ENCODE measurements at regions not wholly inside any gene's neighbourhood (a gene's known extent, or its start where the extent isn't known, plus 50 kb on each side); places are given as distances from the start of the nearest gene placed in this dataset.

GRCh38 chr4:138964716-138965426, 50.7 kb upstream of the NOCT start:
- FAIRE-seq (no peak), DNase-seq (ENCODE audit: low spot score) (no peak)

GRCh38 chr4:138963412-138963811, 52.2 kb upstream of the NOCT start:
- DNase-seq (ENCODE audit: low spot score) (no peak), FAIRE-seq (no peak)

GRCh38 chr4:138961664-138962063, 53.9 kb upstream of the NOCT start:
- no peak for FAIRE-seq
- no peak for DNase-seq (ENCODE audit: low spot score)

GRCh38 chr4:138961129-138961528, 54.5 kb upstream of the NOCT start:
- DNase-seq (ENCODE audit: low spot score) = no peak

GRCh38 chr4:138960175-138960710, 55.3 kb upstream of the NOCT start:
- FAIRE-seq (no peak), DNase-seq (ENCODE audit: low spot score) (no peak)

More at GRCh38 chr4:138961129-138961528, 54.5 kb upstream of the NOCT start:
- no peak for FAIRE-seq

- FAIRE-seq (no peak), DNase-seq (ENCODE audit: low spot score) (no peak)
Observed at GRCh38 chr4:138959097-138959815, 56.3 kb upstream of the NOCT start.

GRCh38 chr4:138958519-138958918, 57.1 kb upstream of the NOCT start:
- no peak for DNase-seq (ENCODE audit: low spot score)

GRCh38 chr4:138957302-138957701, 58.3 kb upstream of the NOCT start:
- DNase-seq (ENCODE audit: low spot score) = no peak
- no peak for FAIRE-seq

More at GRCh38 chr4:138958519-138958918, 57.1 kb upstream of the NOCT start:
- FAIRE-seq = no peak

- DNase-seq (ENCODE audit: low spot score) = no peak
Observed at GRCh38 chr4:138954428-138954827, 61.2 kb upstream of the NOCT start.

GRCh38 chr4:138953961-138954371, 61.6 kb upstream of the NOCT start:
- no peak for FAIRE-seq
- peak; percentile 24 for DNase-seq (ENCODE audit: low spot score)

More at GRCh38 chr4:138954428-138954827, 61.2 kb upstream of the NOCT start:
- FAIRE-seq = no peak

- peak; percentile 33 for DNase-seq (ENCODE audit: low spot score)
- FAIRE-seq = no peak
Observed at GRCh38 chr4:138952411-138952810, 63.2 kb upstream of the NOCT start.

GRCh38 chr4:138951764-138952163, 63.8 kb upstream of the NOCT start:
- DNase-seq (ENCODE audit: low spot score) (no peak), FAIRE-seq (no peak)

GRCh38 chr4:138949866-138950265, 65.7 kb upstream of the NOCT start:
- DNase-seq (ENCODE audit: low spot score) (no peak), FAIRE-seq (no peak)

GRCh38 chr4:138948918-138949317, 66.7 kb upstream of the NOCT start:
- no peak for FAIRE-seq
- no peak for DNase-seq (ENCODE audit: low spot score)

GRCh38 chr4:138946306-138946705, 69.3 kb upstream of the NOCT start:
- no peak for FAIRE-seq

GRCh38 chr4:138945840-138946239, 69.7 kb upstream of the NOCT start:
- FAIRE-seq = no peak
- DNase-seq (ENCODE audit: low spot score) = no peak

More at GRCh38 chr4:138946306-138946705, 69.3 kb upstream of the NOCT start:
- DNase-seq (ENCODE audit: low spot score) = no peak

GRCh38 chr4:138945401-138945800, 70.2 kb upstream of the NOCT start:
- FAIRE-seq = no peak
- no peak for DNase-seq (ENCODE audit: low spot score)

- FAIRE-seq = no peak
Observed at GRCh38 chr4:138943893-138944292, 71.7 kb upstream of the NOCT start.

GRCh38 chr4:138941037-138941436, 74.5 kb upstream of the NOCT start:
- FAIRE-seq = no peak
- no peak for DNase-seq (ENCODE audit: low spot score)

More at GRCh38 chr4:138943893-138944292, 71.7 kb upstream of the NOCT start:
- no peak for DNase-seq (ENCODE audit: low spot score)

- FAIRE-seq = no peak
- DNase-seq (ENCODE audit: low spot score) = no peak
Observed at GRCh38 chr4:138939960-138940359, 75.6 kb upstream of the NOCT start.

GRCh38 chr4:138938366-138938690, 77.3 kb upstream of the NOCT start:
- DNase-seq (ENCODE audit: low spot score) = no peak
- FAIRE-seq = no peak

- FAIRE-seq (no peak), DNase-seq (ENCODE audit: low spot score) (no peak)
Observed at GRCh38 chr4:138935135-138935807, 80.3 kb upstream of the NOCT start.

Data from urothelium cell line (cell line).